CD4-positive, CD25-positive, alpha-beta regulatory T cell (primary cell): ENCODE measurements at regions not wholly inside any gene's neighbourhood (a gene's known extent, or its start where the extent isn't known, plus 50 kb on each side); places are given as distances from the start of the nearest gene placed in this dataset.

ENCODE experiments used
- ATAC-seq, 2 donors: fragments of 150-1000 bp; cut with Tn5 transposase; one replicate each; pipeline ENCODE4 v1.10.0; 2021; ENCODE audit warnings: low read depth in 2 of 2, moderate number of reproducible peaks in 2 of 2, moderate library complexity in 1 of 2
- DNase-seq, 3 donors: peaks; one replicate each; pipeline versions ENCODE4 v3.0.0 to v3.0.0-alpha.2; 2012 to 2022; ENCODE audit warnings: mixed read lengths in 1 of 3
- H3K27ac ChIP-seq: one replicate; pipeline ENCODE4 v1.7.0; 2013; ENCODE audit warnings: mild to moderate bottlenecking, low read length; ENCODE audit not compliant: insufficient read depth, poor library complexity, severe bottlenecking
- H3K27me3 ChIP-seq: one replicate; pipeline ENCODE4 v1.7.0; 2013; ENCODE audit warnings: low read length; ENCODE audit not compliant: control insufficient read depth, insufficient read depth
- H3K36me3 ChIP-seq: one replicate; pipeline ENCODE4 v1.7.0; 2013; ENCODE audit warnings: mild to moderate bottlenecking, low read length, moderate library complexity; ENCODE audit not compliant: control insufficient read depth, insufficient read depth
- H3K4me1 ChIP-seq: 2 replicates; pipeline ENCODE4 v1.7.0; 2013; ENCODE audit warnings: mild to moderate bottlenecking, low read length; ENCODE audit not compliant: insufficient read depth, control insufficient read depth, poor library complexity, severe bottlenecking
- H3K4me3 ChIP-seq: one replicate; pipeline ENCODE4 v1.7.0; 2013; ENCODE audit warnings: low read depth, mild to moderate bottlenecking, low read length, moderate library complexity
- H3K9me3 ChIP-seq, 2 experiments: 1 replicate in 1 of 2; 2 replicates in 1 of 2; pipeline ENCODE4 v1.7.0; 2013; ENCODE audit warnings: low read length in 2 of 2, mild to moderate bottlenecking in 1 of 2, moderate library complexity in 1 of 2; ENCODE audit not compliant: control insufficient read depth in 2 of 2
- H3K27ac Mint-ChIP-seq, 3 donors: one replicate each; pipeline ENCODE4 v1.8.0; 2020 to 2022; ENCODE audit warnings: mild to moderate bottlenecking in 3 of 3, mixed read lengths in 3 of 3, moderate library complexity in 2 of 3
- H3K27me3 Mint-ChIP-seq: one replicate; pipeline ENCODE4 v1.8.0; 2022; ENCODE audit warnings: mild to moderate bottlenecking, mixed read lengths
- H3K36me3 Mint-ChIP-seq: one replicate; pipeline ENCODE4 v1.8.0; 2020; ENCODE audit warnings: mixed read lengths
- H3K4me1 Mint-ChIP-seq, 4 donors: one replicate each; pipeline ENCODE4 v1.8.0; 2020 to 2022; ENCODE audit warnings: mixed read lengths in 4 of 4, mild to moderate bottlenecking in 1 of 4
- H3K4me3 Mint-ChIP-seq, 4 donors: one replicate each; pipeline ENCODE4 v1.8.0; 2020 to 2022; ENCODE audit warnings: mild to moderate bottlenecking in 4 of 4, mixed read lengths in 4 of 4, moderate library complexity in 3 of 4
- H3K9me3 Mint-ChIP-seq, 7 donors: one replicate each; pipeline ENCODE4 v1.8.0; 2020 to 2022; ENCODE audit warnings: mixed read lengths in 7 of 7, mild to moderate bottlenecking in 3 of 7, moderate library complexity in 2 of 7

- H3K4me1 Mint-ChIP-seq = no peaks in the 10 kb centered on the region
- no peaks in the 10 kb centered on the region for H3K36me3 Mint-ChIP-seq
- ATAC-seq (no peak), DNase-seq (no peak)
- H3K27ac Mint-ChIP-seq = no peak overlapping the region
- H3K9me3 Mint-ChIP-seq = peaks cover 0 to 26% (median 7%) of the 10 kb centered on the region in 7 donors
- Histone ChIP-seq H3K9me3 (peaks cover 0 to 10% of the 10 kb centered on the region in 2 experiments), H3K4me1 (no peaks in the 10 kb centered on the region), H3K27ac (no peak overlapping the region), H3K27me3 (no peaks in the 10 kb centered on the region), H3K36me3 (no peaks in the 10 kb centered on the region), H3K4me3 (no peak overlapping the region)
- H3K4me3 Mint-ChIP-seq = no peak overlapping the region
- H3K27me3 Mint-ChIP-seq = no peaks in the 10 kb centered on the region
These were observed 341.7 kb downstream of the PYDC2 start for GRCh38 chr3:191802671-191803070.

GRCh38 chr3:191804935-191805334, 344.0 kb downstream of the PYDC2 start:
- H3K9me3 Mint-ChIP-seq = peaks cover 0 to 36% (median 8%) of the 10 kb centered on the region in 7 donors
- no peaks in the 10 kb centered on the region for H3K27me3 Mint-ChIP-seq
- H3K4me3 ChIP-seq = no peak overlapping the region
- no peak overlapping the region for H3K27ac Mint-ChIP-seq
- no peak for ATAC-seq
- no peaks in the 10 kb centered on the region for H3K27me3 ChIP-seq
- H3K36me3 ChIP-seq = no peaks in the 10 kb centered on the region
- H3K4me1 Mint-ChIP-seq = no peaks in the 10 kb centered on the region
- no peaks in the 10 kb centered on the region for H3K4me1 ChIP-seq
- H3K27ac ChIP-seq = no peak overlapping the region
- no peak overlapping the region for H3K4me3 Mint-ChIP-seq
- H3K9me3 ChIP-seq = peaks cover 0 to 10% of the 10 kb centered on the region in 2 experiments
- no peak for DNase-seq
- no peaks in the 10 kb centered on the region for H3K36me3 Mint-ChIP-seq

DNA sequence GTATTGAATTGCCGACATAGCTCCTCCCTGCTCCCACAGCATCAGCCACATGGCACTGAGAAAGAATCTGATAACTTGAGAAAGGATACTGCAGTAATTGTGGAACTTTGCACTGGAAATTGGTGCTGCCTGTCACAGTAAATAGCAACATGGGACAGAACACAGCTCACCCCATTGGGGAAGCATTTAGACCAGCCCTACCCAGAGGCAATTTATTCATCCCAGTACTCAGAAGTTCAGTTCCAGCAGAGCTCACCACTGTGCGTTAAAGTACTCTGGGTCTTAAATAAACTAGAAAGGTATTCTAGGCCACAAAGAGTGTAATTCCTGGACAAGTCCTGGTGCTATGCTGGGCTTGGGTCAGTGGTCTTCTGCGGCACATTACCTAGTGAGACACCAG, 347.1 kb downstream of the PYDC2 start:
- H3K9me3 ChIP-seq = peaks cover 0 to 5% of the 10 kb centered on the region in 2 experiments
- DNase-seq = no peak

GRCh38 chr3:191809326-191809949, 348.5 kb downstream of the PYDC2 start:
- H3K4me3 Mint-ChIP-seq = no peak overlapping the region
- no peaks in the 10 kb centered on the region for H3K27me3 ChIP-seq
- ATAC-seq (no peak), DNase-seq (no peak)
- no peak overlapping the region for H3K27ac ChIP-seq
- H3K27ac Mint-ChIP-seq = no peak overlapping the region
- H3K9me3 Mint-ChIP-seq = peaks cover 3 to 39% (median 4%) of the 10 kb centered on the region in 7 donors
- no peak overlapping the region for H3K4me3 ChIP-seq
- no peaks in the 10 kb centered on the region for H3K4me1 Mint-ChIP-seq
- H3K4me1 ChIP-seq = no peaks in the 10 kb centered on the region
- H3K36me3 ChIP-seq = no peaks in the 10 kb centered on the region
- H3K27me3 Mint-ChIP-seq = no peaks in the 10 kb centered on the region
- H3K9me3 ChIP-seq = peaks cover 0 to 5% of the 10 kb centered on the region in 2 experiments
- H3K36me3 Mint-ChIP-seq = no peaks in the 10 kb centered on the region

More for the DNA sequence above, 347.1 kb downstream of the PYDC2 start:
- no peaks in the 10 kb centered on the region for H3K36me3 Mint-ChIP-seq
- Histone ChIP-seq H3K27ac (no peak overlapping the region), H3K36me3 (no peaks in the 10 kb centered on the region), H3K4me3 (no peak overlapping the region), H3K4me1 (no peaks in the 10 kb centered on the region), H3K27me3 (no peaks in the 10 kb centered on the region)
- peaks cover 3 to 40% (median 4%) of the 10 kb centered on the region in 7 donors for H3K9me3 Mint-ChIP-seq
- H3K27me3 Mint-ChIP-seq = no peaks in the 10 kb centered on the region
- no peaks in the 10 kb centered on the region for H3K4me1 Mint-ChIP-seq
- no peak overlapping the region for H3K27ac Mint-ChIP-seq
- no peak for ATAC-seq
- H3K4me3 Mint-ChIP-seq = no peak overlapping the region

GRCh38 chr3:191813245-191813644, 352.3 kb downstream of the PYDC2 start:
- peaks cover 3 to 36% (median 9%) of the 10 kb centered on the region in 7 donors for H3K9me3 Mint-ChIP-seq

GRCh38 chr3:191848818-191849217, 387.9 kb downstream of the PYDC2 start:
- no peaks in the 10 kb centered on the region for H3K9me3 ChIP-seq
- Mint-ChIP-seq H3K4me3 (no peak overlapping the region), H3K36me3 (no peaks in the 10 kb centered on the region), H3K4me1 (no peaks in the 10 kb centered on the region), H3K27me3 (no peaks in the 10 kb centered on the region), H3K9me3 (peaks cover 0 to 11% (median 4%) of the 10 kb centered on the region in 7 donors), H3K27ac (no peak overlapping the region)
- ATAC-seq = no peak
- no peak overlapping the region for H3K27ac ChIP-seq
- no peak overlapping the region for H3K4me3 ChIP-seq
- H3K36me3 ChIP-seq = no peaks in the 10 kb centered on the region
- DNase-seq = no peak
- H3K27me3 ChIP-seq = no peaks in the 10 kb centered on the region
- H3K4me1 ChIP-seq = no peaks in the 10 kb centered on the region

More at GRCh38 chr3:191813245-191813644, 352.3 kb downstream of the PYDC2 start:
- no peak overlapping the region for H3K4me3 Mint-ChIP-seq
- H3K27me3 Mint-ChIP-seq = no peaks in the 10 kb centered on the region
- Histone ChIP-seq H3K27ac (no peak overlapping the region), H3K27me3 (no peaks in the 10 kb centered on the region), H3K4me3 (no peak overlapping the region), H3K36me3 (no peaks in the 10 kb centered on the region), H3K9me3 (no peaks in the 10 kb centered on the region), H3K4me1 (no peaks in the 10 kb centered on the region)
- H3K36me3 Mint-ChIP-seq = no peaks in the 10 kb centered on the region
- no peak overlapping the region for H3K27ac Mint-ChIP-seq
- H3K4me1 Mint-ChIP-seq = no peaks in the 10 kb centered on the region
- no peak for DNase-seq
- ATAC-seq = no peak

- Histone ChIP-seq H3K27me3 (no peaks in the 10 kb centered on the region), H3K36me3 (no peaks in the 10 kb centered on the region), H3K4me3 (no peak overlapping the region), H3K4me1 (no peaks in the 10 kb centered on the region), H3K9me3 (peaks cover 0 to 3% of the 10 kb centered on the region in 2 experiments), H3K27ac (no peak overlapping the region)
- ATAC-seq (no peak), DNase-seq (no peak)
- H3K4me1 Mint-ChIP-seq = no peaks in the 10 kb centered on the region
- no peaks in the 10 kb centered on the region for H3K27me3 Mint-ChIP-seq
- no peaks in the 10 kb centered on the region for H3K36me3 Mint-ChIP-seq
- no peak overlapping the region for H3K4me3 Mint-ChIP-seq
- peaks cover 0 to 18% (median 7%) of the 10 kb centered on the region in 7 donors for H3K9me3 Mint-ChIP-seq
- H3K27ac Mint-ChIP-seq = no peak overlapping the region
These were observed 398.6 kb downstream of the PYDC2 start for GRCh38 chr3:191859531-191859930.

DNA sequence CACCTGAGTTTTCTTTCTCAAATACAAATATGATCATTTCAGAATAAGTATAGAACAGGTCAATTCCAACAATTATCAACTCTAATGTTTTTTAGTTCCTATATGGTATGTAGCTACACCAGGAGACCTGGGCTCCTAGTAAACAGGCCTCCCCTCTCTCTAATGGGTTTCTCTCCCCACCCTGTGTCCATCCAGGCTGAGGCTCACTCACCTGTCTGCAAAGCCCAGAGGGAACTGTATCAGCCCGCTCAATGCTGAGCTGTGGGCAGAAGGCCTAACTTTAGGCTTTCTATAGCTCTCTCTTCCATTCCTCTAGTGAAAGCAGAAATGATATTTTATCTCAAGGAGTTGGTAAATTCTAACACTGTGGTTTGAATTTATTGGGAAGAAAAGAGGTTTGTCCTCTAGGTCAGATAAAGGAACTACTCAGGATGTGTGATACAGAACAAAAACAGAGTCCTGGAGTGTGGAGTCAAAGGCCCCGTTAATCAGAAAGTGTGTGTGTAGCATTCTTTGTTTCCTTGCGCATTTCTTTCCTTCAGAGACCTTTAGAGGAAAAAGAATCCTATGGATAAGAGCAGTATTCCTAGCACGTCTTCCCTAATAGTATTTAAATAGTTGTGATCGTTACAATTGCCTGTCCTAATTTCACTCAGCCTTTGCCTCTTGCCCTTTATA, 408.9 kb downstream of the PYDC2 start:
- H3K27me3 ChIP-seq = no peaks in the 10 kb centered on the region
- no peak overlapping the region for H3K4me3 ChIP-seq
- Mint-ChIP-seq H3K27me3 (no peaks in the 10 kb centered on the region), H3K36me3 (no peaks in the 10 kb centered on the region), H3K4me1 (no peaks in the 10 kb centered on the region), H3K9me3 (peaks cover 0 to 9% (median 1%) of the 10 kb centered on the region in 7 donors), H3K27ac (no peak overlapping the region), H3K4me3 (peak overlapping the region in 1 of 4 donors; percentile 47)
- no peaks in the 10 kb centered on the region for H3K36me3 ChIP-seq
- DNase-seq (no peak), ATAC-seq (no peak)
- peaks cover 0 to 3% of the 10 kb centered on the region in 2 experiments for H3K9me3 ChIP-seq
- H3K27ac ChIP-seq = no peak overlapping the region
- H3K4me1 ChIP-seq = no peaks in the 10 kb centered on the region
